H9 (cell line): ENCODE measurements at regions not wholly inside any gene's neighbourhood (a gene's known extent, or its start where the extent isn't known, plus 50 kb on each side); places are given as distances from the start of the nearest gene placed in this dataset.

Experiments
- DNase-seq: peaks from one replicate; pipeline ENCODE4 v3.0.0-alpha.2; 2017
- H2AFZ ChIP-seq: one replicate; pipeline ENCODE4 v1.6.1; 2013; ENCODE audit warnings: mild to moderate bottlenecking, low read length, control low read depth, moderate library complexity
- H2AK5ac ChIP-seq: 2 replicates; pipeline ENCODE4 v1.6.1; 2013; ENCODE audit warnings: low read length, control low read depth, mixed read lengths; ENCODE audit not compliant: insufficient read length
- H2BK120ac ChIP-seq: one replicate; pipeline ENCODE4 v1.6.1; 2013; ENCODE audit warnings: low read depth, mild to moderate bottlenecking, low read length, control low read depth, inconsistent platforms; ENCODE audit not compliant: poor library complexity, severe bottlenecking
- H2BK12ac ChIP-seq: 2 replicates; pipeline ENCODE4 v1.6.1; 2013; ENCODE audit warnings: low read length, control low read depth, mixed read lengths, low read depth; ENCODE audit not compliant: insufficient read length
- H2BK15ac ChIP-seq: 2 replicates; pipeline ENCODE4 v1.6.1; 2013; ENCODE audit warnings: low read depth, low read length, control low read depth
- H2BK20ac ChIP-seq: one replicate; pipeline ENCODE4 v1.6.1; 2013; ENCODE audit warnings: low read depth, mild to moderate bottlenecking, low read length, control low read depth, inconsistent platforms; ENCODE audit not compliant: poor library complexity, severe bottlenecking
- H2BK5ac ChIP-seq: 2 replicates; pipeline ENCODE4 v1.6.1; 2013; ENCODE audit warnings: low read length, control low read depth, mixed read lengths; ENCODE audit not compliant: insufficient read length
- H3K14ac ChIP-seq: 2 replicates; pipeline ENCODE4 v1.6.1; 2013; ENCODE audit warnings: low read length, control low read depth; ENCODE audit not compliant: insufficient read depth
- H3K18ac ChIP-seq: 2 replicates; pipeline ENCODE4 v1.6.1; 2013; ENCODE audit warnings: low read depth, mild to moderate bottlenecking, mixed read lengths, low read length, control low read depth; ENCODE audit not compliant: insufficient read length
- H3K23ac ChIP-seq: 2 replicates; pipeline ENCODE4 v1.6.1; 2013; ENCODE audit warnings: low read length, control low read depth, mixed read lengths, low read depth; ENCODE audit not compliant: insufficient read length
- H3K23me2 ChIP-seq: 2 replicates; pipeline ENCODE4 v1.6.1; 2013; ENCODE audit warnings: low read depth, mild to moderate bottlenecking, mixed read lengths, low read length, control low read depth; ENCODE audit not compliant: insufficient read length, poor library complexity, severe bottlenecking
- H3K27ac ChIP-seq: 2 replicates; pipeline ENCODE4 v1.5.1; 2013; ENCODE audit warnings: low read length, control low read depth, mixed read lengths, low read depth; ENCODE audit not compliant: insufficient read length
- H3K27me3 ChIP-seq: 2 replicates; pipeline ENCODE4 v1.6.1; 2013; ENCODE audit warnings: low read length, control low read depth, inconsistent platforms; ENCODE audit not compliant: insufficient read depth
- H3K4ac ChIP-seq: 2 replicates; pipeline ENCODE4 v1.6.1; 2013; ENCODE audit warnings: low read depth, mild to moderate bottlenecking, control low read depth, inconsistent platforms, low read length, moderate library complexity
- H3K4me1 ChIP-seq: 2 replicates; pipeline ENCODE4 v1.6.1; 2013; ENCODE audit warnings: low read length, control low read depth, inconsistent platforms; ENCODE audit not compliant: insufficient read depth
- H3K4me2 ChIP-seq: 2 replicates; pipeline ENCODE4 v1.6.1; 2013; ENCODE audit warnings: low read length, control low read depth, mixed read lengths; ENCODE audit not compliant: insufficient read length, insufficient read depth
- H3K56ac ChIP-seq: 2 replicates; pipeline ENCODE4 v1.6.1; 2013; ENCODE audit warnings: low read depth, mild to moderate bottlenecking, mixed read lengths, low read length, control low read depth; ENCODE audit not compliant: insufficient read length
- H3K79me1 ChIP-seq: 2 replicates; pipeline ENCODE4 v1.6.1; 2013; ENCODE audit warnings: low read depth, mild to moderate bottlenecking, moderate library complexity, low read length, control low read depth, inconsistent platforms; ENCODE audit not compliant: insufficient read depth, poor library complexity, severe bottlenecking
- H3K79me2 ChIP-seq: 2 replicates; pipeline ENCODE4 v1.6.1; 2013; ENCODE audit warnings: low read length, control low read depth, inconsistent platforms; ENCODE audit not compliant: insufficient read depth
- H3K9ac ChIP-seq: 2 replicates; pipeline ENCODE4 v1.6.1; 2013; ENCODE audit warnings: low read length, control low read depth, mixed read lengths; ENCODE audit not compliant: insufficient read length; ENCODE audit errors: extremely low read depth
- H3K9me3 ChIP-seq: one replicate; pipeline ENCODE4 v1.6.1; 2013; ENCODE audit warnings: low read depth, low read length, inconsistent platforms; ENCODE audit not compliant: control insufficient read depth
- H3T11ph ChIP-seq: one replicate; pipeline ENCODE4 v1.6.1; 2013; ENCODE audit warnings: mild to moderate bottlenecking, low read length, control low read depth, inconsistent platforms
- H4K20me1 ChIP-seq: one replicate; pipeline ENCODE4 v1.6.1; 2013; ENCODE audit not compliant: control insufficient read depth, insufficient read length, insufficient read depth
- H4K5ac ChIP-seq: 2 replicates; pipeline ENCODE4 v1.6.1; 2013; ENCODE audit warnings: low read depth, mild to moderate bottlenecking, mixed read lengths, low read length, control low read depth; ENCODE audit not compliant: insufficient read length
- H4K8ac ChIP-seq: replicated peaks from 2 replicates; pipeline ENCODE4 v1.6.1; 2013; ENCODE audit warnings: low read length, control low read depth, mixed read lengths, low read depth; ENCODE audit not compliant: insufficient read length
- H4K91ac ChIP-seq: 2 replicates; pipeline ENCODE4 v1.6.1; 2013; ENCODE audit warnings: low read depth, mild to moderate bottlenecking, moderate library complexity, mixed read lengths, low read length, control low read depth; ENCODE audit not compliant: insufficient read length
- H3K27ac Mint-ChIP-seq, 3 experiments: 2 replicates in 2 of 3; 3 replicates in 1 of 3; pipeline ENCODE4 v1.8.0; 2020 to 2021; ENCODE audit warnings: mixed read lengths in 3 of 3, mild to moderate bottlenecking in 1 of 3, moderate library complexity in 1 of 3
- H3K27me3 Mint-ChIP-seq: 2 replicates; pipeline ENCODE4 v1.8.0; 2021; ENCODE audit warnings: low read depth, mild to moderate bottlenecking, moderate library complexity, mixed read lengths
- H3K36me3 Mint-ChIP-seq, 3 experiments: 2 replicates in 2 of 3; 3 replicates in 1 of 3; pipeline ENCODE4 v1.8.0; 2020 to 2021; ENCODE audit warnings: low read depth in 3 of 3, mixed read lengths in 3 of 3; ENCODE audit not compliant: insufficient read depth in 1 of 3
- H3K4me1 Mint-ChIP-seq, 2 experiments: 2 replicates each; pipeline ENCODE4 v1.8.0; 2020; ENCODE audit warnings: mixed read lengths in 2 of 2
- H3K4me3 Mint-ChIP-seq, 2 experiments: 2 replicates in 1 of 2; 3 replicates in 1 of 2; pipeline ENCODE4 v1.8.0; 2020 to 2021; ENCODE audit warnings: mild to moderate bottlenecking in 2 of 2, mixed read lengths in 2 of 2, moderate library complexity in 1 of 2
- H3K9me3 Mint-ChIP-seq, 2 experiments: 2 replicates in 1 of 2; 3 replicates in 1 of 2; pipeline ENCODE4 v1.8.0; 2020; ENCODE audit warnings: mild to moderate bottlenecking in 2 of 2, mixed read lengths in 2 of 2, moderate library complexity in 1 of 2
- WGBS: extraction: QIAGEN DNeasy Blood & Tissue Kit; methylation state at CpG from one replicate; pipeline ENCODE4 v1.1.7; 2013; ENCODE audit warnings: missing lambda C conversion rate, low lambda C conversion rate, mixed read lengths; ENCODE audit not compliant: insufficient read length; ENCODE audit errors: extremely low coverage; 5-methylcytosine and 5-hydroxymethylcytosine counted together
- TF ChIP-seq, protein P1 (sequence below): fragments of 200-600 bp; sonication (generic); conservative IDR thresholded peaks from 3 replicates; pipeline ENCODE4 v1.8.0; 2021; ENCODE audit warnings: antibody characterized with exemption, mild to moderate bottlenecking

DNA sequence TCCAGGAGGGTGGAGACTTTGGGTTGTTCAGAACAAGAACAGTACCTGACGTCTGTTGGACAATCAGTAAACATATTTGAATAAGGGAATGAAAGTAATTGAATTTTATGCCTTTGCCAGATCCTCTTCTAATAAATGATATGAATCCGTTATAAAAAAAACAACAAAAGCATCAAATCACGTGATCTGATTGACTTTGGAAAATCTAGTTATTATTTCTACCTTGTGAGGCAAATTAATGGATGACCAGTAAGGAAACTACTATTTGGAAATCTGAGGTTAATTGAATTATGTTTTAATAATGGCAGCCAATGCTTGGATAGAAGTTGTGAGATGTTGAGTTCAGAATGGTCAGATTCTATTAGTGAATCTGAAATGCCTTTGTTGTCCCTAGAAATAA lies 399.5 kb downstream of the TFAP2B start:
- H3K4me2 ChIP-seq: no peak overlapping the region
- H2BK20ac ChIP-seq: no peak overlapping the region
- no peak overlapping the region for H3K18ac ChIP-seq
- Mint-ChIP-seq H3K36me3 (no peaks in the 10 kb centered on the region), H3K4me1 (peaks cover 17 to 22% of the 10 kb centered on the region in 2 experiments), H3K9me3 (no peaks in the 10 kb centered on the region), H3K27me3 (peaks cover 30% of the 10 kb centered on the region), H3K27ac (no peak overlapping the region), H3K4me3 (no peak overlapping the region)
- no peak for DNase-seq
- no peak overlapping the region for H4K8ac ChIP-seq
- no CpG with 5 or more reads among the region's 3 CpGs for WGBS
- no peaks in the 10 kb centered on the region for H3K79me1 ChIP-seq
- H3K56ac ChIP-seq: no peak overlapping the region
- no peak overlapping the region for H3K4ac ChIP-seq
- H2AK5ac ChIP-seq: no peak overlapping the region
- no peak overlapping the region for H3K27ac ChIP-seq
- no peak overlapping the region for H3K14ac ChIP-seq
- no peaks in the 10 kb centered on the region for H3K23me2 ChIP-seq
- no peak overlapping the region for H2BK5ac ChIP-seq
- H3K23ac ChIP-seq: no peak overlapping the region
- no peak overlapping the region for H2BK120ac ChIP-seq
- no peaks in the 10 kb centered on the region for H3K79me2 ChIP-seq
- no peak overlapping the region for H2BK12ac ChIP-seq
- H4K5ac ChIP-seq: no peak overlapping the region
- H4K91ac ChIP-seq: no peak overlapping the region
- no peak overlapping the region for H2AFZ ChIP-seq
- no peak overlapping the region for H2BK15ac ChIP-seq
- H3K4me1 ChIP-seq: no peaks in the 10 kb centered on the region; the same call in 1 of the 2 replicates
- H3K9ac ChIP-seq: no peak overlapping the region
- H3K9me3 ChIP-seq: no peaks in the 10 kb centered on the region
- no peaks in the 10 kb centered on the region; the same call in 1 of the 2 replicates for H3K27me3 ChIP-seq
- no peak overlapping the region for H3T11ph ChIP-seq
- H4K20me1 ChIP-seq: no peaks in the 10 kb centered on the region
- TF ChIP-seq, protein P1, sequence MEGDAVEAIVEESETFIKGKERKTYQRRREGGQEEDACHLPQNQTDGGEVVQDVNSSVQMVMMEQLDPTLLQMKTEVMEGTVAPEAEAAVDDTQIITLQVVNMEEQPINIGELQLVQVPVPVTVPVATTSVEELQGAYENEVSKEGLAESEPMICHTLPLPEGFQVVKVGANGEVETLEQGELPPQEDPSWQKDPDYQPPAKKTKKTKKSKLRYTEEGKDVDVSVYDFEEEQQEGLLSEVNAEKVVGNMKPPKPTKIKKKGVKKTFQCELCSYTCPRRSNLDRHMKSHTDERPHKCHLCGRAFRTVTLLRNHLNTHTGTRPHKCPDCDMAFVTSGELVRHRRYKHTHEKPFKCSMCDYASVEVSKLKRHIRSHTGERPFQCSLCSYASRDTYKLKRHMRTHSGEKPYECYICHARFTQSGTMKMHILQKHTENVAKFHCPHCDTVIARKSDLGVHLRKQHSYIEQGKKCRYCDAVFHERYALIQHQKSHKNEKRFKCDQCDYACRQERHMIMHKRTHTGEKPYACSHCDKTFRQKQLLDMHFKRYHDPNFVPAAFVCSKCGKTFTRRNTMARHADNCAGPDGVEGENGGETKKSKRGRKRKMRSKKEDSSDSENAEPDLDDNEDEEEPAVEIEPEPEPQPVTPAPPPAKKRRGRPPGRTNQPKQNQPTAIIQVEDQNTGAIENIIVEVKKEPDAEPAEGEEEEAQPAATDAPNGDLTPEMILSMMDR: no peak
